OCI-LY1 (cell line): ENCODE measurements at regions not wholly inside any gene's neighbourhood (a gene's known extent, or its start where the extent isn't known, plus 50 kb on each side); places are given as distances from the start of the nearest gene placed in this dataset.

ENCODE experiments used
- EZH2 ChIP-seq: fragments of 200-600 bp; sonication (generic), shearing (Covaris generic); IDR thresholded peaks from 2 replicates; pipeline ENCODE4 v1.8.0; 2017; ENCODE audit warnings: borderline replicate concordance, mixed run types, mild to moderate bottlenecking, antibody characterized with exemption, low read length, moderate library complexity, mixed read lengths
- TF ChIP-seq, protein P1 (sequence below): fragments of 200-600 bp; sonication (generic), shearing (Covaris generic); IDR thresholded peaks from 2 replicates; pipeline ENCODE4 v1.5.1; 2017; ENCODE audit warnings: mild to moderate bottlenecking, antibody characterized with exemption, low read length, moderate library complexity, mixed read lengths

DNA sequence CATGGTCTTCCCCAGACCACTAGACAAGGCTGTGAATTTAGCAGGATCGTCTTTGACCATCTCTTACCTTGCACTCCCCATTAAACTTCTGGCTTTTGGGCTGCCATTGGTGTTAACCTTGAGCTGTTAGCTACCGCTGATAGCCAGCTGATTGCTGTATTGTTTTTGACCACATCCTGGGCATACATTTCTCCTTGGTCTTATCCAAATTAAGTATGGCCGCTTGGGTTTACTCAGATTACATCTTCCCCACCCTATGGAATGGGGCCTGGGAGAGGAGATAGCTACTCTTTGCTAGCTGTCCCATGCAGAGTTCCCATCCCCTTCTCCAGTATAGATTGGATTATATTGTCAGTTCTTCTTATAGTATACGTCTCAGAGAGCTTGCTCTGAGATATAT is 270.4 kb upstream of the ELAC2 start:
- TF ChIP-seq, protein P1, sequence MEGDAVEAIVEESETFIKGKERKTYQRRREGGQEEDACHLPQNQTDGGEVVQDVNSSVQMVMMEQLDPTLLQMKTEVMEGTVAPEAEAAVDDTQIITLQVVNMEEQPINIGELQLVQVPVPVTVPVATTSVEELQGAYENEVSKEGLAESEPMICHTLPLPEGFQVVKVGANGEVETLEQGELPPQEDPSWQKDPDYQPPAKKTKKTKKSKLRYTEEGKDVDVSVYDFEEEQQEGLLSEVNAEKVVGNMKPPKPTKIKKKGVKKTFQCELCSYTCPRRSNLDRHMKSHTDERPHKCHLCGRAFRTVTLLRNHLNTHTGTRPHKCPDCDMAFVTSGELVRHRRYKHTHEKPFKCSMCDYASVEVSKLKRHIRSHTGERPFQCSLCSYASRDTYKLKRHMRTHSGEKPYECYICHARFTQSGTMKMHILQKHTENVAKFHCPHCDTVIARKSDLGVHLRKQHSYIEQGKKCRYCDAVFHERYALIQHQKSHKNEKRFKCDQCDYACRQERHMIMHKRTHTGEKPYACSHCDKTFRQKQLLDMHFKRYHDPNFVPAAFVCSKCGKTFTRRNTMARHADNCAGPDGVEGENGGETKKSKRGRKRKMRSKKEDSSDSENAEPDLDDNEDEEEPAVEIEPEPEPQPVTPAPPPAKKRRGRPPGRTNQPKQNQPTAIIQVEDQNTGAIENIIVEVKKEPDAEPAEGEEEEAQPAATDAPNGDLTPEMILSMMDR, result no peak
- no peak for TF ChIP-seq EZH2
